HG02852 (cell line): ENCODE measurements at regions not wholly inside any gene's neighbourhood (a gene's known extent, or its start where the extent isn't known, plus 50 kb on each side); places are given as distances from the start of the nearest gene placed in this dataset.
"Not testable (repeated sequence)": the region's sequence is repeated elsewhere in the genome, so short reads cannot be mapped to it uniquely, and the experiment has no call there.

Experiments used
- ATAC-seq: cut with Tn5 transposase; IDR thresholded peaks from one replicate; pipeline ENCODE4 v1.9.1; 2021; ENCODE audit warnings: mild to moderate bottlenecking, moderate library complexity; ENCODE audit not compliant: unreplicated experiment

DNA sequence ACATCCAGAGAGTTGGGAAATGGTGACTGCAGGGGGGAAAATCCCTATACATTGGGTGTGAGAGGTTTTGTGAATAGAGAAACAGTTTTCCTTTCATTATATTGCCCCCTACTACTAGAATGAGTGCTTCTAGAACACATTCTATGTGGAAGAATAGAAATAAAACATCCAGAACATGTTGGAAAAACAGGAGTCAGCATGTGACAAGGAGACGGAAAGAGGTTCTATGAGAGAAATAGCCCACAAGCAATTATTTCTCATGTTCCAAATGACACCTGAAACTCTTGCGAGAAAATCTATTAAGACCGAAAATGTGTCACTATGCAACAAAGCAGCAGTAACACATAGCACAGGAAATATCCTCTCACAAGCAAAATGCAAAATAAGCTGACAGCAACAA is 202.7 kb upstream of the SPOPL start:
- peak; percentile 64 for ATAC-seq

DNA sequence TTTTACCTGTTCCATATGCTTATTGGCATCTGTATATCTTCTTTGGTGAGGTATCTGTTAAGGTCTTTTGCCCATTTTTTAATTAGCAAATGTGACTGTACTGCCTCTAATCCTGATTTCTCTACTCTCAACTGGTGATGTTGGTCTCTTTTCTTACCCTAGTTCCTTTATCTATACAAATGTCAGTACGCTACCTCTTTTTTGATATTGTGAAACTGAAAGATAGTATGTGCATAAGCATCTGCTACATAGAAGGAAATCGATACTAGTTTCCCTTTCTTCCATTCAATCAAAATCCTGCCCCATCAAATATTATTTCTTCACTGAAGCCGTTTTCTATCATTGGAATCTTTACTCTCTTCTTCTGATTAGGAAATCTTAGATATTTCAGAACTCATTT is 194.9 kb upstream of the SPOPL start:
- no peak for ATAC-seq

DNA sequence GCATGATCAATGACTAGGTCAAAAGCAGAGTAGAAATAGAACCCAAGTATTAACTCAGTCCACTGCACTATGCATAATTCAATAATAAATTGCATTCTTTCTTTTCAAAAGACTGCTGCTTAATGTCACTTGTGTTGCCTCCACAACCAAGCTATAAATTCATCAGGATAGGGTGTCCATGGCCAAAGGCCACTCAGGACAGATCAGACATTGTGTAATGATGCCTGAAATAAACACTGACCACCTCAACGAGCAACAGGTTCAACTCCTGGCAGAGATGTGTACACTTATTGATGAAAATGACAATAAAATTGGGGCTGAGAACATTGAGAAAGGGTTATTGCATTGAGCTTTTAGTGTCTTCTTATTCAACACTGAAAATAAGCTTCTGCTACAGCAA is 194.5 kb upstream of the SPOPL start:
- no peak for ATAC-seq

DNA sequence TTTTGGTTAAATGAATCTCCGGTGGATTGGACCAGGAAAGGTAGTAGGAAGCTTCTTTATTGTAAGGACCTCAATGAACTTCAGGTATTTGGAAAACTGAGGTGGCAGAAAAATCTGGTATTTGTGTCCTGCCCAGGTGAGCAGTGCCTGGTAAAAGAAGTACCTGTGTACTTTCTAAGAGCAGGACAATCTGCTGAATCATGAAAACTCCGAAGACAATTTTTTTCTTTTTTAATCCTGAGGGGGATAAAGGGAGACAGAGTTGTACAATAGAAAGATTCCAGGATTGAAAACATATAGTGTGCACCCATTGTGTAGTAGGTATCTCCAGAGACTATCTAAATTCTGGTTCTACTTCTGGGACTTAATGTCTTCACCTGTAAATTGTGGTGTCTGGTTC is 191.8 kb upstream of the SPOPL start:
- ATAC-seq = no peak

DNA sequence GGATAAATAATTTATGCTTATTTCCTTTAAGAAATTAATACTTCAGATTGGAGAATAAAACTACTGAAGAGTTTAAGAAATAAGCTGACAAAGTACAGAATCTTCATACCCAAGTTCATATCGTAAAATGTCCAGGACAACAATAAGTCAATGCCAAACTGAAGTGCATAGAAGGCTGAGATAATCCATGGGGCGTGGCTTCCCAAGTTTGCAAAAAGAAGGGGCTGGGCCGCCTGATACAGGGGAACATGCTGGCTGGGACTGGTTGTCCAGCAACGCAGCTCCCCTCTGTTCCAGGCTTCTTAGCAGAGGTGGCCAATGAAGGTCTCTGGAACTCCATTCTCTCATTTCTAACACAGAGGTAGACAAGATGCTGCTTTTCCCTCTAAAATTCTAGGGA is 189.5 kb upstream of the SPOPL start:
- ATAC-seq = no peak

DNA sequence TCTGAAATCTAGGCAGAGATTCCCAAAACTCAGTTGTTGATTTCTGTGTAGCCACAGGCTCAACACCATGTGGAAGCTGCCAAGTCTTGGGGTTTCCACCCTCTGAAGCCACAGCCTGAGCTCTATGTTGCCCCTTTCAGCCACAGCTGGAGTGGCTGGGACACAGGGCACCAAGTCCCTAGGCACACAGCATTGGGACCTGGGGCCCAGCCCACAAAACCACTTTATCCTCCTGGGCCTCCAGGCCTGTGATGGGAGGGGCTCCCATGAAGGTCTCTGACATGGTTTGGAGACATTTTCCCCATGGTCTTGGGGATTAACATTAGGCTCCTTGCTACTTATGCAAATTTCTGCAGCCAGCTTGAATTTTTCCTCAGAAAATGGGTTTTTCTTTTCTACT is 186.0 kb upstream of the SPOPL start:
- ATAC-seq = not testable (repeated sequence)

DNA sequence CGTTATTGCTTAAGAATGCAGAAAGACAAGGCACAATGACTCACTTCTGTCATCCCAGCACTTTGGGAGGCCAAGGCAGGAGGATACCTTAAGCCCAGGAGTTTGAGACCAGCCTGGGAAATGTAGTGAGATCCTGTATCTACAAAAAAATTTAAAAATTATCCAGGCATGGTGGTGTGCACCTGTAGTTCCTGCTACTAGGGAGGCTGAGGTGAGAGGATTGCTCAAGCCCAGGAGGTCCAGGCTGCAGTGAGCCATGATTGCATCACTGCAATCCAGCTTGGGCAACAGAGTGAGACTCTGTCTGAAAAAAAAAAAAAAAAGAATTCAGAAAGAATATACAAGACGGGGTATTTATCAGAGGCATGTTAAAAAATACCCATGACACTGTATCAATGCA is 182.0 kb upstream of the SPOPL start:
- no peak for ATAC-seq

DNA sequence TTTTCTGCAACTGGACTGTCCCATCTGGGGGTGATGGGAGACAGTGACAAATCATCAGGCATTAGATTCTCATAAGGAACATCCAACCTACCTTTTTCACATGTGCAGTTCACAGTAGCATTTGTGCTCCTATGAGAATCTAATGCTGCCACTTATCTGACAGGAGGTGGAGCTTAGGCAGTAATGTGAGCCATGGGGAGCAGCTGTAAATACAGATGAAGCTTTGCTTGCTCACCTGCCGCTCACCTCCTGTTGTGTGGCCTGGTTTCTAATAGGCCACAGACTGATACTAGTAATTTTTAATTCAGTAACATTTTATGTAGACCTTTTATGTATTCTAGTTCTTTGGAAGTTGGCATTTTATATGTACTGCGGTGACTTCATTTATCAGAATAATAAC is 180.1 kb upstream of the SPOPL start:
- ATAC-seq = no peak

DNA sequence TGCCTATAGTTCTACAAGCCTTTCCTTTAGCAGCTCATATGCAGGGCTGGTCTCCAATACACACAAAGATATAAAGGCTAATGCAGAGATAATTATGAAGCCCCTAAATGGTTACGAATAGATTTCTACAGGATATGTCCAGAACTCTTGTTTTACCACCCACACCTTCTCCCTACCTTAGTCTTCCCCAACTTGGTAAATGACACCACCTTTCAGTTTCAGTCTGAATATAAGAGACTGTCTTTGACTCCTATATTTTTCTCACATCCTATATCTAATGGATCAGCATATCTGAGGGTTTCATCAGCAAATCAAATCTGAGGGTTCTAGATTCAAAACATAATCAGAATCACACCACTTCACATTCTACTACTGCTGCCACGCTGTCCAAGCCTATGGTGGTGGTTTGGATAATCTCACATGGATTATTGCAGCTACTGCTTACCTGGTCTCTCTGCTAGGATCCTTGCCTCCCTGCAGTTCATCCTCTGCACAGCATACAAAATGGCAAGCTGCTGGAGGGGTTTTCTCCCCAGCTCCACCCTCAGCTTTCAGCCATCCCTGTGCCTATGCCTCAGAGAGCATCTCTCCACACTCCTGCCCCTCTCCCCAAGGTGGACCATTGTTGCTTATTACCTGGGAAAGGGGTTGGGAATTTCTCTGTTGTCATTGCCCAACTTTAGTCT is 178.0 kb upstream of the SPOPL start:
- ATAC-seq = peak; percentile 70

DNA sequence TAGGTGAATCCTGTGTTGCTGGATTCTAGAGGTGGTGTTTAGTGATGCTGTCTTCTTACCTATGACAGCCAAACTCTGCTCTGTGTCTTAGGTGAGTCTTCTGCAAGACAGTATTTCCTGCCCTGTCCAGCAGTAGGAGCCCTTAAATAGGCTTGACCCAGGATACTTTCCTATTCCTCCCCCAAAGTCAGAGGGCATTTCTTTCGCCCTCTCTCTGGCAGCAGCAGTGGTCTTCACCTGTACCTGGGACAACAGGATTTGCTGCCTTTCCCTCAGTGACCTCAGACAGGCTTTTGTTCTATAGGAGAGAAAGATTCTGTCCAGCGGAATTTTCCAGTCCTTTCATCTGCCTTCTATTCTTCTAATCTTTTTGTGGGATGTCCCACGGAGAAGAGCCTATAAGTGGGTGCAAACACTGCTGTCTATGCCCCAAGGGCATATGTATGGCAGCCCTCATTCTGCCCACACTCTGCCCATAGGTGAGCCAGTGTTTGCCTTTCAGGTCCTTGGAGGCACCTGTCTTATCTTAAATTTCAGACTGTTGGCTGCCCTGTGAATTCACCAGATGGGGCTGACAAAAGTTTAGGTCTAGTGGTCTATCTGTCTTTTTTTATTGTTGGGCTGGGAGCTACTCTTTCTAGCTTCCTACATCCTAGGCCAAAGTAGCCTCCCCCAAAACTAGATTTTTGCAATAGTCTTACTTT is 177.3 kb upstream of the SPOPL start:
- ATAC-seq = peak; percentile 15

DNA sequence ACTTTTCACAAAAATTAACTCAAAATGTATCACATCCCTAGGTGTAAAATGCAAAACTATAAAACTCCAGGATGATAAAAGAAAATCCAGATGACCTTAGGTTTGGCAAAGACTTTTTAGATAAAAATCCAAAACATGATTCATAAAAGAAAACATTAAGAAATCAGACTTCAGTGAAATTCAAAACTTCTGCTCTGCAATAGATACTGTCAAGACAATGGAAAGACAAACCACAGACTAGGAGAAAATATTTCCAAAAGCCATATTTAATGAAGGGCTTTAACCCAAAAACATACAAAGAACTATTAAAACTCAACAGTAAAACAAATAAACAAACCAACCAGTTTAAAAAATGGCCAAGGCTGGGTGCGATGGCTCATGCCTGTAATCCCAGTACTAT is 173.6 kb upstream of the SPOPL start:
- no peak for ATAC-seq

DNA sequence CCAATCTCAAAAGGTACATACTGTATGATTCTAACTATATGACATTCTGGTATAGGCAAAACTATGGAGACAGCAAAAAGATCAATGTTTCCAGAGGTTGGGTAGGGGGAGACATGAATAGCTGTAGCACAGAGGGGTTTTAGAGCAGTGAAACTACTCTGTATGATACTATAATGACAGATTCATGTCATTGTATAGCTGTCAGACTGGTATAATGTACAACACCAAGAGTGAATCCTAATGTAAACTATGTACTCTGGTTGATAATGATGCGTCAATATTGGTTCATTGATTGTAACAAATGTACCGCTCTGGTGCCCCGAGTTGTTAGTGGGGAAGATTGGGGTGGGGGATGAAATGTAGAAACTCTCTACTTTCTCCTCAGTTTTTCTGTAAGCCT is 172.4 kb upstream of the SPOPL start:
- ATAC-seq = no peak

DNA sequence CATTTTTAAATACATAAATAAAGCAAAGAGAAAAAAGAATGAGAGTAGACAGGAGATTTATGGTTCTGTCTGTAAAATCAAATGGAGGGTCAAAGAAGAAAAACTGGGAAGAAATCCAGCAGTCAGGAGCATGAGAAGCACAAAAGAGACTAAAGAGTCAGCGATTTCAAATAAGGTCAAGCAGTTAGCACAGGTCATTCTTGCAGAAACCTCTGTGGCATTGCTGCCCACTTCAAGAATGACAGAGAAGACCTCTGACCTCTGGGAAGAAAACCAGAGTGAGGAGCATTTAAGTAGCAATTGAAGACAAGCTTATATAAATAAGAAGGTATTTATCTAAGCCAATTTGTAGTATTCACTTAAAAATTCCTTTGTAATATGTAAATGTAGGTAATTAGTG is 172.0 kb upstream of the SPOPL start:
- no peak for ATAC-seq

DNA sequence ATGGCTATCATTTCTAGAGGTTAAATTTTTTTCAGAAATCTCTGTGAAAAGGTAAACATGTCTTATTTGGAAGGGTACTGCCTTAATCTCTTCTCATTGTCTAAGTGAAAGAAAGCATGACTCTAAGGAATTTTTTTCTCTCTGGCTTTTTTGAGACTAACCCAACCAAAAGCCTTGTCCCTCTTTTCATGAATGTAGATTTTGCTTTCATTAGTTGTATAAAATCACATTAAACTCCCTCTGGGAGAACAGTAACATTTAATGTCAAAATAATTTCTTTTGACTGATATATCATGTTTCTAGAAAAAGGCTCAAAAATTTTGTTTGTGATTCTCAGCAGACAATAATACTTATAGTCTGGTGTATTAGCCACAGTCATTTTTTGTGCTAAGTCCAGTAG is 168.4 kb upstream of the SPOPL start:
- no peak for ATAC-seq

DNA sequence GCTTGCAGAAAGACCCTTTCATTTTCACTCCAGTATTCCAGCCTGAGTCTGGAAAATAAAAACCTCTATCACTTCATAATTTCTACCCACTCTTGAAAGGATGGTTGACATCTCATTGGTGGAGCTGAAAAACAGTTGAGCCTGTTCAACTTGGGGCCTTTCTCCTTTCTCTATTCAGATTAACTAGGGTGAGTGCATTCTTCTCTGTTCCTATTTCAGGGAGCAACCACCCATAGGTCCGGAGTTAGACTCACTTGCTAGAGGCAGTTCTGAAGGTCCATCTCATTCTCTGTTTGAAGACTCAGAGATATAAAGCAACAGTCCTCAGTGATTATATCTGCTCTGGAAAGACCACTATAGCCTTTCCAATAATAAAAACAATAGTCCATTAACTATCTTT is 167.9 kb upstream of the SPOPL start:
- ATAC-seq = peak; percentile 64

DNA sequence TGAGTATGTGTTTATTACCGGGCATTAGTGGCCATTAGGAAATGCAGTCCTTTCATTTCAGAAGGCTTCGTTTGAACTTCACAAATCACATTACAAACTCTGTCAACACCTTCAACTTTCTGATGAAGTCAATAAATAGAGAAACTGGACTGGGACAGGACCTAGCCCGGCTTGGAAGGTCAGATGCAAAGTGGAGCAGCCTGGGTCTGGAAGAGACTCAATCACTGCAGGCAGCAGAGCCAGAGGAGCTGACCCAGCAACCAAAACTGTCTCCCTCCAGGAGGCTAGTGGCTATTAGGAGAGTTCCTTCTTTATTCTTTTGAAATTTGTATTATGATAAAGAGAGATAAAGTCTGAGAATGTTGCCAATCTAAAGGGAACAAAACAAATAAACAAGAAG is 167.2 kb upstream of the SPOPL start:
- no peak for ATAC-seq

DNA sequence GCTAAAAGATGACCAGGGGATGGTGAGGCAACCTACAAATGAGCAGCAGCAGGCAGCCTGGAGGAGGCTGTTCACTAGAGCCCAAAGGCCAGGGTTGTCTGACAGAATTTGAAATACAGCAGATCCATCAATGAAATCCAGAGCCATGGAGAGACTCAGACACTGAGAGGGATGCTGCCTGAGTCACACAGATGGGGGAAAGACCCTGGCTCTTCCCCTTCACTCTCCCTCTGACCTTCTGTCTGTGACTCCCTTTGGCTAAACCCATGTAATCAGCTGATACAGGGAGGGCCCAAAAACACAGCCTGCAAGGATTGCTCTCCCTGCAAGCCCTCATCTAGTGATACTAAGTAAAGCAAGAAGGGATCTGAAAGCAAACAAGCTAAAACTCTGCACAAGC is 166.5 kb upstream of the SPOPL start:
- no peak for ATAC-seq

DNA sequence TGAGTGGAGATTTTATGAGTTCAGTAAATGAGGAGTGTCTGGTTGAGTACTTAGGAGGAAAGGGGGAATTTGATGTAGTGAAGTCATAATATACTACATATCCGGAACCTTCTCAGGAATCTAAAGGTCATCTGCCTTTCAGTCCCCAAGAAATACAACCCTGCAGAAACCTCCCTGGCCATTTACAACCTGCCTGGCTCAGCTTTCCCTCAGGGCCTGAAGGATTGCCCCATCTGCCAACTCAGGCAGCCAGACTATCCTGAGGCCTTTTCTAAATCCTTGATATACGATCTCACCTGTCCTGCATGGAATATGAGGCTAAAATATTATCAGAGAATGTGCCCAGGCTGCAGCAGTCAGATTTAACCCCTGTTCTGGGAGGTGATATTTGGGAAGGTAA is 165.4 kb upstream of the SPOPL start:
- ATAC-seq = no peak

DNA sequence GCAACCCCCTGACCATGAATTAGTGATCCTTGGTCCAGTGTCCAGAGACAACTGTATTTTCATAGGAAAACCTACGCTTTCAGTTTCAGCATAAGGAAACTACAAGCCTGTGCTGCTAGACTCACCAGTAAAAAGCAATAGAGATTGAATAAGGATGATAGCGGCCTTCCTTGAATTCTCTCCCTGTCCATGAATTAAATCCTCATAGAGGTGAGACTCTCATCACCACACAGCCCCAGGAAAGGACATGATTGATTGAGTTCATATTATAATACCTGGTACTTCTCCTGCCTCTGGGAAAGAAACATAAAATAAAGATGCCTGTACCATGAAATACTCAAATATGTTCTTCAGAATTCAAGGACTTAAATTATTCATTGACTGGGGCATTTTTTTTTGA is 146.3 kb upstream of the SPOPL start:
- ATAC-seq = no peak

DNA sequence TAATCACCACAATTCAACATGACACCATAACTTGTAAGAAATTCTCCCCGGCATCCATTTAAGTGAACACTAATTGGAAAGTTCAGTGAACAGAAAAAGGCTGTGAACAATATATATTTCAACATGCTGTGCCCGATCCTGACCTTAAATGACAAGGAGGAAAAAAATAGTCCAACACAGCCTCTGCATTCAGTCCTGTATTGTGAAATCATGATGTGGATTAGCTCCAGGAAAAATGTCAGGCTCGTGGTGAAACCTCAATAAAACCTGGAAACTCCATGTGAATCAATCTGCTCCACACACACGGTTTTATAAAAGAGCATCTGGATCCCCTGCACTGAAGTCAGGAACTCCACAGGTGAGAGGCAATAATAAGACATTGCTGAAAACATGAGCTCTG is 145.4 kb upstream of the SPOPL start:
- ATAC-seq = no peak

DNA sequence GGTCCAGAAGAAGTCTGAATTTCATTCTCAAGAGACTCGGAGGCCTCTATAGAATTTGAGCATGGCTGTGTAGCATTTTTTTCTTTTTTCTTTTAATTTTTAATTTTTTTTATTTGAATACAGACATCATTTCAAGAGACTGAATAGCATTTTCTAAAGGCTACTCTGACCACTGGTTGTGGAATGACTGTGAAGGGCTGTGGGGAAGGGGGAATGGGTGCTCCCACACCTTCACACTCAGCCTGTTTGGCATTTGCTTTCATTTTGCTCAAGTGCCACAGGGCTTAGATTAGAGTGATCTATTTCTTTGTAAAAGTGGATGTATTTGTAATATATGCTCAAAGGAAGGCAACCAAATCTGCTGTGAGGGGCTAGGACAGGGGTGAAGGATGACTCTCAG is 142.0 kb upstream of the SPOPL start:
- ATAC-seq = peak; percentile 67

DNA sequence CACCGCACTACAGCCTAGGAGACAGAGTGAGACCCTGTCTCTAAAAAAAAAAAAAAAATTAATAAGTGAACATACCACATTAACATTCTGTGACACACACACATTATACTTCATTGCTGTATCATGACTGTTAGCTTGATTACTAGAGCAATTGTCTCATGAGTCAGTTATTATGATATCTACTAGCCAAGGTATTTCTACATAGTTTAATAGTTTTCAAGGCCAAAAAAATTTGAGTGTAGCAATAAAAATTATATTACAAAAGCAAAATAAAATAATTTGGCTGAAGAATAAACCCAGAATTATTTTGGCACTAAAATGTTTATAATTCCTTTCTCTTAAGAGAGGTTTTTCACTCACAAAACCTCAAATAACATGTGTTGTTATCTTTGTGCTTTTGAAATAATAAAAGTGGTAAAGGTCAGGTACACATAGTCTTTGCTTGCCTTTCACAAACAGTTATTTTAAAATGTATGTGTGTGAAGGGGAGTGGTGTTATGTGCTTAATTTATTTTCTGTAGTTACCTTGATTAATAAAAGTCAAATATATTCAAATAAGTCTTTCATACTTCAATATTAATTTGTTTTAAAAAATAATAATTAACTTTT is 136.9 kb upstream of the SPOPL start:
- no peak for ATAC-seq

DNA sequence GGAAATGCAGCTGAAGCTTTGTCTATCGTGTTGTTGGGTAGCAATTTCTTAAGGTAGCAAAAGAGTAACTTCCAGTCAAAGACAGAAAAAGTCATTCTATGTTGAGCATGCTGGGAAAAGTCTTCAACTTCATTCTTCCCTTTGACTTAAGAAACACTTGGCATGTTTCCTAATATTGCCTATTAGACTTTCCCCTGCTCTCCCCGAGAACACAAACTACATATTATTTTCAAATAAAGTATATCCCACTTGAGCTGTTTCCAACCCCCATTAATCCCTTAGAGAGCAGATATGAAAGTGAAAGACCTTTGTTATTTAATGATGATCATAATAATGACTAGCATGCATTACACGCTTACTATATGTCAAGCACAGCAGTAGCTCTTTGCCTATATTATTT is 136.0 kb upstream of the SPOPL start:
- ATAC-seq = no peak
